ENCODE measurements at regions not wholly inside any gene's neighbourhood (a gene's known extent, or its start where the extent isn't known, plus 50 kb on each side); places are given as distances from the start of the nearest gene placed in this dataset.

DNA sequence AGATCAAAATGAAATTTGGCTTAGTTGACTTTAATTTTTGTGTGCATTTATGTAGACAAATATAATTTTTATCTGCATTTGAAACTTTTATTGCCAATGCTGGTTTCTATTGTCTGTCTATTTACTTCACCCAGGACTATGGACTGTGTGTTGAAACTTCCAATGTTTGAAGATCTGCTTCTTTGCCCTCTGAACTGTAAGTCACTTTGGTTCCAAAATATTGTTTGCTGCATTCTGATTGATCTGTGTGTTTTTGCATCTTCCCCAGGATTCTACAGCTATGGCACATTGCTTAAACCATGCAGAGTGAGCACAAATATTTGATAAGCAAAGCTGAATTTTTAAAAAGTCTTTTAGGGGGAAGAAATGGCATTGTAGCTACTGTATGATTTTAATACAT lies 131.0 kb upstream of the SOX5 start:
- TF ChIP-seq, protein P1, sequence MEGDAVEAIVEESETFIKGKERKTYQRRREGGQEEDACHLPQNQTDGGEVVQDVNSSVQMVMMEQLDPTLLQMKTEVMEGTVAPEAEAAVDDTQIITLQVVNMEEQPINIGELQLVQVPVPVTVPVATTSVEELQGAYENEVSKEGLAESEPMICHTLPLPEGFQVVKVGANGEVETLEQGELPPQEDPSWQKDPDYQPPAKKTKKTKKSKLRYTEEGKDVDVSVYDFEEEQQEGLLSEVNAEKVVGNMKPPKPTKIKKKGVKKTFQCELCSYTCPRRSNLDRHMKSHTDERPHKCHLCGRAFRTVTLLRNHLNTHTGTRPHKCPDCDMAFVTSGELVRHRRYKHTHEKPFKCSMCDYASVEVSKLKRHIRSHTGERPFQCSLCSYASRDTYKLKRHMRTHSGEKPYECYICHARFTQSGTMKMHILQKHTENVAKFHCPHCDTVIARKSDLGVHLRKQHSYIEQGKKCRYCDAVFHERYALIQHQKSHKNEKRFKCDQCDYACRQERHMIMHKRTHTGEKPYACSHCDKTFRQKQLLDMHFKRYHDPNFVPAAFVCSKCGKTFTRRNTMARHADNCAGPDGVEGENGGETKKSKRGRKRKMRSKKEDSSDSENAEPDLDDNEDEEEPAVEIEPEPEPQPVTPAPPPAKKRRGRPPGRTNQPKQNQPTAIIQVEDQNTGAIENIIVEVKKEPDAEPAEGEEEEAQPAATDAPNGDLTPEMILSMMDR (IDR thresholded peaks at IDR 0.05; ENCODE audit: low read depth, low read length) = no peak
- H3K4me3 ChIP-seq (ENCODE audit: low read depth, low read length) = no peak overlapping the region

DNA sequence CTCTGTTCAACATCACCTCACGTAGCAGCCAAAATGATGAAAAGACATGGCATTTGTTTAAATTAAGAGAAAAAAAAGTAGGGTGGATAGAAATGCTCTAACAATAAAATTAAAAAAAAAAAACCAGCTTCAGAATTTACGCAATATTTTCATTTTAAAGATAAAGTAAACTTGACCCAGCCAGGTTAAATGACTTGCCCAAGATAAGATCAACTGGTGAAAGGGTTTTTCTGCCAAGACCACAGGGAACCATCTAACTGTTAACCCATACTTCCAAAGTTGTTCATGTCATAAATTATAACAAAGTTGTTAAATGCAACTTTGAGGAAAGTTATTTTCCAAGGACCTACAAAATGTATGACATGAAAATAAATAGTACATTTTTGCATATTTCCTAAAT lies 129.6 kb upstream of the SOX5 start:
- TF ChIP-seq, protein P1 (IDR thresholded peaks at IDR 0.05; ENCODE audit: low read depth, low read length) = no peak
- no peak overlapping the region for H3K4me3 ChIP-seq (ENCODE audit: low read depth, low read length)

GRCh38 chr12:24078318-24078765 lies 128.9 kb upstream of the SOX5 start:
- TF ChIP-seq, protein P1 (IDR thresholded peaks at IDR 0.05; ENCODE audit: low read depth, low read length) = no peak
- no peak overlapping the region for H3K4me3 ChIP-seq (ENCODE audit: low read depth, low read length)

GRCh38 chr12:24077161-24077560 lies 127.7 kb upstream of the SOX5 start:
- TF ChIP-seq, protein P1 (IDR thresholded peaks at IDR 0.05; ENCODE audit: low read depth, low read length) = no peak
- H3K4me3 ChIP-seq (ENCODE audit: low read depth, low read length) = no peak overlapping the region

- TF ChIP-seq, protein P1 (IDR thresholded peaks at IDR 0.05; ENCODE audit: low read depth, low read length) = no peak
- H3K4me3 ChIP-seq (ENCODE audit: low read depth, low read length) = no peak overlapping the region
These were observed 126.2 kb upstream of the SOX5 start for GRCh38 chr12:24075650-24076049.

- TF ChIP-seq, protein P1 (IDR thresholded peaks at IDR 0.05; ENCODE audit: low read depth, low read length) = no peak
These were observed 123.8 kb upstream of the SOX5 start for GRCh38 chr12:24073170-24073810.

DNA sequence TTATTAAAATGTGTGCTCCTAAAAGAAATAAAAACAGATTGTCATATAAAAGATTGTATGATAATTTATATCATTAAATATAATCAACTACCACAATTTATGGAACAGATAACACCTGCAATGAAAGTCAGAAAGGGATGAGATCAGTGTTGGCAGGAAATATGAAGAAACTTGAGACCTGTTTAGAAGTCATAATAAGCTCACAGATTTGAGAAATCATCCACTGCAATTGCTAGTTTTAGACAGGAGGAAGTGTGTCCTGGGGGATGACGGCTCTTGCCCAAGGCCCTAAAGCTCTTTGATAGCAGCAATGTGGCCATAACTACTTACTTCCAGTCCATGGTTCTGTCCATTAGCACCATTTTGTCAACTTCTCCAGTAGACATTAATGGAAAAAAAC lies 122.8 kb upstream of the SOX5 start:
- TF ChIP-seq, protein P1 (IDR thresholded peaks at IDR 0.05; ENCODE audit: low read depth, low read length) = no peak
- no peak overlapping the region for H3K4me3 ChIP-seq (ENCODE audit: low read depth, low read length)

More at GRCh38 chr12:24073170-24073810, 123.8 kb upstream of the SOX5 start:
- no peak overlapping the region for H3K4me3 ChIP-seq (ENCODE audit: low read depth, low read length)
